Endothelial cell of umbilical vein (primary cell): ENCODE measurements at regions not wholly inside any gene's neighbourhood (a gene's known extent, or its start where the extent isn't known, plus 50 kb on each side); places are given as distances from the start of the nearest gene placed in this dataset.

Source experiments
- BruUV-seq: library from RNA; stranded (reverse); fragments of 400-500 nt; replicated peaks from 2 replicates; lab custom pipeline; 2021; lab: Mats Ljungman, UMichigan
- CTCF ChIA-PET: fragments of 300-600, 350-600 bp; sonication (Branson Sonifier 250); formaldehyde crosslinking; loops from one replicate; lab custom pipeline; 2021; ENCODE audit warnings: antibody characterized with exemption, inconsistent platforms; lab: Charles Lee
- POLR2A ChIA-PET: fragments of 300-600, 350-600 bp; sonication (Branson Sonifier 250); formaldehyde crosslinking; loops from one replicate; lab custom pipeline; 2021; ENCODE audit warnings: antibody characterized with exemption, inconsistent platforms; lab: Charles Lee
- DNase-seq: peaks from one replicate; pipeline ENCODE4 v3.0.0-alpha.2; 2011; ENCODE audit warnings: low read depth, low spot score
- FAIRE-seq: peaks from 2 replicates; lab custom pipeline; 2011; peaks lifted over from hg19 to GRCh38; lab: Jason Lieb, UNC
- H2AFZ ChIP-seq: 2 replicates; pipeline ENCODE4 v1.6.0; 2012; ENCODE audit warnings: low read depth, low read length, control low read depth, inconsistent platforms
- H3K27ac ChIP-seq: 2 replicates; pipeline ENCODE4 v1.5.1; 2011; ENCODE audit warnings: low read depth, mild to moderate bottlenecking, control low read depth, low read length, moderate library complexity; ENCODE audit not compliant: insufficient read depth
- H3K27me3 ChIP-seq, 2 experiments: 2 replicates each; pipeline versions ENCODE4 v1.6.0 to v1.6.1; 2011; ENCODE audit warnings: low read length in 2 of 2, mixed read lengths in 1 of 2; ENCODE audit not compliant: control insufficient read depth in 2 of 2, insufficient read depth in 2 of 2
- H3K36me3 ChIP-seq, 2 experiments: 2 replicates in 1 of 2; 3 replicates in 1 of 2; pipeline ENCODE4 v1.5.1; 2011; ENCODE audit warnings: low read length in 2 of 2, mild to moderate bottlenecking in 1 of 2, moderate library complexity in 1 of 2; ENCODE audit not compliant: control insufficient read depth in 2 of 2, insufficient read depth in 2 of 2; ENCODE audit errors: extremely low read depth in 1 of 2
- H3K4me1 ChIP-seq: 3 replicates; pipeline ENCODE4 v1.5.1; 2011; ENCODE audit warnings: mild to moderate bottlenecking, low read length; ENCODE audit not compliant: control insufficient read depth, insufficient read depth; ENCODE audit errors: extremely low read depth
- H3K4me2 ChIP-seq: 2 replicates; pipeline ENCODE4 v1.6.1; 2011; ENCODE audit warnings: low read length, control low read depth, mixed read lengths; ENCODE audit not compliant: insufficient read depth
- H3K4me3 ChIP-seq, 3 experiments: fragments of 200-600 bp in 1 of 3; sonication (generic), shearing (Covaris generic) in 1 of 3; replicated peaks in 1 of 3; 2 replicates each; pipeline ENCODE4 v1.5.1; 2011 to 2016; ENCODE audit warnings: control low read depth in 3 of 3, low read length in 3 of 3, mild to moderate bottlenecking in 2 of 3, inconsistent platforms in 1 of 3, low read depth in 1 of 3, moderate library complexity in 1 of 3; ENCODE audit not compliant: insufficient read depth in 1 of 3
- H3K79me2 ChIP-seq: 2 replicates; pipeline ENCODE4 v1.6.0; 2012; ENCODE audit warnings: low read length, inconsistent platforms; ENCODE audit not compliant: control insufficient read depth, insufficient read depth
- H3K9ac ChIP-seq: replicated peaks from 2 replicates; pipeline ENCODE3; 2011; ENCODE audit warnings: low read length, control low read depth; ENCODE audit not compliant: insufficient read depth; ENCODE audit errors: extremely low read depth
- H3K9me1 ChIP-seq: replicated peaks from 3 replicates; pipeline ENCODE4 v1.6.0; 2011; ENCODE audit warnings: mild to moderate bottlenecking, low read length; ENCODE audit not compliant: control insufficient read depth, insufficient read depth; ENCODE audit errors: extremely low read depth
- H3K9me3 ChIP-seq: replicated peaks from 2 replicates; pipeline ENCODE4 v1.5.1; 2012; ENCODE audit warnings: low read length, inconsistent platforms; ENCODE audit not compliant: control insufficient read depth, insufficient read depth
- H4K20me1 ChIP-seq: replicated peaks from 2 replicates; pipeline ENCODE3; 2011; ENCODE audit warnings: mild to moderate bottlenecking, low read length; ENCODE audit not compliant: control insufficient read depth, insufficient read depth; ENCODE audit errors: extremely low read depth
- CTCF ChIP-seq, 2 donors: IDR thresholded peaks; 1 replicate in 1 of 2; 2 replicates in 1 of 2; pipeline ENCODE4 v1.5.1; 2011; ENCODE audit warnings: low read length in 2 of 2, mild to moderate bottlenecking in 2 of 2, moderate library complexity in 2 of 2, control low read depth in 1 of 2, inconsistent platforms in 1 of 2, low read depth in 1 of 2; ENCODE audit not compliant: insufficient read depth in 1 of 2; ENCODE audit errors: extremely low read depth in 1 of 2
- EZH2 ChIP-seq: IDR thresholded peaks from 2 replicates; pipeline ENCODE4 v1.6.1; 2012; ENCODE audit warnings: borderline replicate concordance, low read depth, mild to moderate bottlenecking, moderate library complexity, low read length, inconsistent platforms; ENCODE audit not compliant: severe bottlenecking
- FOS ChIP-seq: IDR thresholded peaks from 2 replicates; pipeline ENCODE4 v1.6.1; 2011; ENCODE audit warnings: mild to moderate bottlenecking, low read length, moderate library complexity, borderline replicate concordance; ENCODE audit not compliant: insufficient read depth
- GATA2 ChIP-seq: IDR thresholded peaks from 2 replicates; pipeline ENCODE4 v1.7.0; 2011; ENCODE audit warnings: low read depth, mild to moderate bottlenecking, moderate library complexity, mixed read lengths, low read length; ENCODE audit not compliant: insufficient read length, insufficient read depth
- JUN ChIP-seq: IDR thresholded peaks from 2 replicates; pipeline ENCODE4 v1.6.1; 2011; ENCODE audit warnings: borderline replicate concordance, low read depth; ENCODE audit not compliant: insufficient read length, insufficient read depth
- MYC ChIP-seq: IDR thresholded peaks from one replicate; pipeline ENCODE4 v1.6.1; 2011; ENCODE audit warnings: mild to moderate bottlenecking, low read depth, low read length
- POLR2A ChIP-seq: IDR thresholded peaks from 2 replicates; pipeline ENCODE4 v1.6.1; 2012; ENCODE audit warnings: low read depth, mild to moderate bottlenecking, control low read depth, low read length
- POLR2AphosphoS5 ChIP-seq: IDR thresholded peaks from 2 replicates; pipeline ENCODE4 v1.6.1; 2012; ENCODE audit warnings: low read depth, mild to moderate bottlenecking, control low read depth, low read length, moderate library complexity; ENCODE audit not compliant: insufficient read depth
- dilution Hi-C: fragments of 300-500 bp; cut with MboI; formaldehyde crosslinking; loops from one replicate; pipeline ENCODE4 v1.15.0; 2019; ENCODE audit warnings: low sequenced_read_pairs; ENCODE audit not compliant: extremely low pct_ligation_motif_present
- intact Hi-C: fragments of 100-400 bp; cut with micrococcal nuclease; formaldehyde crosslinking; loops from one replicate; pipeline ENCODE4 v1.10.0; 2022
- TF ChIP-seq, protein P1 (sequence below): IDR thresholded peaks from 2 replicates; pipeline ENCODE4 v1.6.1; 2011; ENCODE audit not compliant: insufficient read depth, insufficient read length

- H3K4me2 ChIP-seq = no peak overlapping the region
- FAIRE-seq = no peak
- no peak overlapping the region for H3K9ac ChIP-seq
- no peak for DNase-seq
- BruUV-seq = no TSS peak
- TF ChIP-seq, protein P1, sequence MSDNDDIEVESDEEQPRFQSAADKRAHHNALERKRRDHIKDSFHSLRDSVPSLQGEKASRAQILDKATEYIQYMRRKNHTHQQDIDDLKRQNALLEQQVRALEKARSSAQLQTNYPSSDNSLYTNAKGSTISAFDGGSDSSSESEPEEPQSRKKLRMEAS = no peak
- TF ChIP-seq POLR2AphosphoS5 = no peak
- no peak for TF ChIP-seq POLR2A
- no peak for TF ChIP-seq EZH2
- no peak for TF ChIP-seq JUN
- TF ChIP-seq MYC = no peak
- no peak for TF ChIP-seq CTCF (IDR thresholded peaks at IDR 0.05; ENCODE audit: extremely low read depth in 1 of 2, insufficient read depth in 1 of 2, low read depth in 1 of 2, low read length in 2 of 2)
- no peak for TF ChIP-seq FOS
- TF ChIP-seq GATA2 = no peak
- H3K4me1 ChIP-seq = no peaks in the 10 kb centered on the region
- H3K27ac ChIP-seq = no peak overlapping the region
- no peaks in the 10 kb centered on the region for H3K9me1 ChIP-seq
- H3K36me3 ChIP-seq = no peaks in the 10 kb centered on the region
- dilution Hi-C loops (no loop called here), intact Hi-C loops (no loop called here)
- no peaks in the 10 kb centered on the region for H3K9me3 ChIP-seq
- no peaks in the 10 kb centered on the region for H4K20me1 ChIP-seq
- H2AFZ ChIP-seq = no peak overlapping the region
- ChIA-PET POLR2A (no interaction called here), CTCF (no interaction called here)
- no peaks in the 10 kb centered on the region for H3K27me3 ChIP-seq
- no peak overlapping the region for H3K4me3 ChIP-seq
- H3K79me2 ChIP-seq = no peaks in the 10 kb centered on the region
Measured at GRCh38 chr4:173745765-173746164, 215.7 kb upstream of the HAND2 start.
